HUES6 (cell line): ENCODE measurements at regions not wholly inside any gene's neighbourhood (a gene's known extent, or its start where the extent isn't known, plus 50 kb on each side); places are given as distances from the start of the nearest gene placed in this dataset.

ENCODE experiments used
- H3K27ac ChIP-seq: 2 replicates; pipeline ENCODE4 v1.7.0; 2013; ENCODE audit warnings: low read depth, mild to moderate bottlenecking, low read length, inconsistent platforms
- H3K27me3 ChIP-seq: 2 replicates; pipeline ENCODE4 v1.6.1; 2013; ENCODE audit warnings: low read length; ENCODE audit not compliant: control insufficient read depth, insufficient read depth
- H3K36me3 ChIP-seq: 2 replicates; pipeline ENCODE4 v1.6.1; 2013; ENCODE audit warnings: low read length; ENCODE audit not compliant: control insufficient read depth, insufficient read depth
- H3K4me1 ChIP-seq: 2 replicates; pipeline ENCODE4 v1.6.1; 2013; ENCODE audit warnings: low read length; ENCODE audit not compliant: control insufficient read depth, insufficient read depth
- H3K4me3 ChIP-seq: 2 replicates; pipeline ENCODE4 v1.5.1; 2013; ENCODE audit warnings: low read depth, low read length
- H3K9ac ChIP-seq: one replicate; pipeline ENCODE4 v1.6.1; 2013; ENCODE audit warnings: mild to moderate bottlenecking, low read length
- H3K9me3 ChIP-seq: 2 replicates; pipeline ENCODE4 v1.6.1; 2013; ENCODE audit warnings: low read depth, low read length; ENCODE audit not compliant: control insufficient read depth, insufficient read depth

DNA sequence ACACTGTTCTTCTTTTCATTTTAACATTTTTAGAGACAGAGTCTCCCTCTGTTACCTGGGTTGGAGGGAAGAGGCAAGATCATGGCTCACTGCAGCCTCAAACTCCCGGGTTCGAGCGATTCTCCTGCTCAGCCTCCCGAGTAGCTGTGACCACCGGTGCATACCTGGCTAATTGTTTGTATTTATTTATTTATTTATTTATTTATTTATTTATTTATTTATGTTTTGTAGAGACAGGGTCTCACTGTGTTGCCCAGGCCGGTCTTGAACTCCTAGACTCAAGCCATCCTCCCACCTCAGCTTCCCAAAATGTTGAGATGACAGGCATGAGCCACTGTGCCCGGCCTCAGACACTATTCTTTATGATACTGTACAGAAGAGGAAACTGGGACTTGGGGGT, 1176.6 kb upstream of the AUTS2 start:
- H3K27me3 ChIP-seq: no peaks in the 10 kb centered on the region
- peaks cover 4% of the 10 kb centered on the region; the same call in 1 of the 2 replicates for H3K4me1 ChIP-seq
- H3K4me3 ChIP-seq: no peak overlapping the region
- H3K9ac ChIP-seq: no peak overlapping the region
- H3K36me3 ChIP-seq: no peaks in the 10 kb centered on the region
- H3K27ac ChIP-seq: no peak overlapping the region
- no peaks in the 10 kb centered on the region for H3K9me3 ChIP-seq

DNA sequence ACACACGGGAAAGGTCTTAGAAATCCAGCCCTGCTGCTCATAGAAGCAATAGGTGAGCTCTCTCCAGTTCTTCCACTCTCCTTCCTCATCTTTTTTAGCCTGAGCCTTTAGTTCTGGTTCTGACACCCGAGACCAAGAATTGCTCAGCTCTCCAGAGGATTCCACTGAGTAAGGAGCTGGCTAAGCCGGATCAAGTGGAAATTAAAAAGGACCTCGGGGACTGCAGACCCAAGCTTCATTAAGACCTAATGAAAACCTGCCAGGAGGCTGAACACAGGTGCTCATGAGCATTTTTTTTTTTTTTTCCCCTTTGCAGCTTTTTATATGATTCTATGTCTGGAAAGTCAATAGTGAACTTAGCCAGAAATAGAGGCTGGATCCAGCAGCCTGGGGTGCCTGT, 1176.0 kb upstream of the AUTS2 start:
- Histone ChIP-seq H3K4me1 (peaks cover 4% of the 10 kb centered on the region; the same call in 1 of the 2 replicates), H3K9ac (no peak overlapping the region), H3K36me3 (no peaks in the 10 kb centered on the region), H3K27me3 (no peaks in the 10 kb centered on the region), H3K4me3 (no peak overlapping the region), H3K27ac (no peak overlapping the region), H3K9me3 (no peaks in the 10 kb centered on the region)

DNA sequence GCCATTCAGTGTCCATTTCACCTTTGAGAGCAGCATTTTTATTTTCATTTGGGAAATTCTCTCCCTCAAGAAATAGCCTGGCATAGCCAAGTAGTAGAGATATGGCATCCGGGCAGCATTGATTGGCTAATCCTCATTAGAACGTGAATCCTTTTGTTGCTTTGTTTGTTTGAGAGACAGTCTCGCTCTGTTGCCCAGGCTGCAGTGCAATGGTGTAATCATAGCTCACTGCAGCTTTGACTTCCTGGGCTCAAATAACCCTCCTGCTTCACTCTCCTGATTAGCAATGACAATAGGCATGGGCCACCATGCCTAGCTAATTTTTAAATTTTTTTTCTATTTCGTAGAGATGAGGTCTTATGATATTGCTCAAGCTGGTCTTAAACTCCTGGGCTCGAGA, 1174.9 kb upstream of the AUTS2 start:
- Histone ChIP-seq H3K9me3 (no peaks in the 10 kb centered on the region), H3K4me1 (peaks cover 4% of the 10 kb centered on the region; the same call in 1 of the 2 replicates), H3K27me3 (no peaks in the 10 kb centered on the region), H3K4me3 (no peak overlapping the region), H3K27ac (no peak overlapping the region), H3K36me3 (no peaks in the 10 kb centered on the region), H3K9ac (no peak overlapping the region)

DNA sequence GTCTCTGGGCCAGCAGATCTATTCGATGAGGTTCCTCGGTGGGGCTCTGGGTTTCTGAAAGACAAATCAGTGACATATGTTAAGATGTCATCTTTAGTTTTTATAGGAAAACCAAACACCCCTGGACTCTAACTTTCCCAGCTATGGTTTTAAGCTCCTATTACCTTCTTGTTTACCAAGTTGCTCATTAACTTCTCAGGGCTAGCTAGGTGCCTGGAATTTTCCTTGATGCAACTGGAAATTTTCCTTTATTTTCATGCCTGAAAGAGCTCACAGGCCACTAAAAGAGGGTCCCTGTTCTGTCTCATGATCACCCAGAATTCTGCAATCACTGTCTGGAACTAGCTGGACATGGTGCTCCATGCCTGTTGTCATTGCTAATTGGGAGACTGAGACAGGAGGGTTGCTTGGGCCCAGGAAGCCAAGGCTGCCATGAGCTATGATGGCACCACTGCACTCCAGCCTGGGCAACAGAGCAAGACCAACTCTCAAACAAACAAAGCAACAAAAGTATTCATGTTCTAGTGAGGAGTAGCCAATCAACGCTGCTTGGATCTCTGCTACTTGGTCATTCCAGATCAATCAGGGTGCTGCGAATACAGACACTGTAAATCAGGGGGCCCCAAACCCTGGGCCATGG, 1173.5 kb upstream of the AUTS2 start:
- no peaks in the 10 kb centered on the region for H3K36me3 ChIP-seq
- no peak overlapping the region for H3K4me3 ChIP-seq
- H3K27ac ChIP-seq: no peak overlapping the region
- peaks cover 4% of the 10 kb centered on the region; the same call in 1 of the 2 replicates for H3K4me1 ChIP-seq
- no peak overlapping the region for H3K9ac ChIP-seq
- no peaks in the 10 kb centered on the region for H3K9me3 ChIP-seq
- H3K27me3 ChIP-seq: no peaks in the 10 kb centered on the region

DNA sequence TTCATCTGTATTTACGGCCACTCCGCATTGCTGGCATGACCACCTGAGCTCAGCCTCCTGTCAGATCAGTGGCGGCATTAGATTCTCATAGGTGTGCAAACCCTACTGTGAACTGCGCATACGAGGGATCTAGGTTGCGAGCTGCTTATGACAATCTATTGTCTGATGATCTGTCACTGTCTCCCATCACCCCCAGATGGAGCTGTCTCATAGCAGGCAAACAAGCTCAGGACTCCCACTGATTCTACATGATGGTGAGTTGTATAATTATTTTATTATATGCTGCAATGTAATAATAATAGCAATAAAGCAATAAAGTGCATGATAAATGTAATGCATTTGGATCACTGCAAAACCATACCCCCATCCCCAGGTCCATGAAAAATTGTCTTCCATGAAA, 1172.9 kb upstream of the AUTS2 start:
- H3K9ac ChIP-seq: no peak overlapping the region
- no peaks in the 10 kb centered on the region for H3K9me3 ChIP-seq
- peaks cover 4% of the 10 kb centered on the region; the same call in 1 of the 2 replicates for H3K4me1 ChIP-seq
- no peak overlapping the region for H3K27ac ChIP-seq
- H3K36me3 ChIP-seq: no peaks in the 10 kb centered on the region
- H3K27me3 ChIP-seq: no peaks in the 10 kb centered on the region
- no peak overlapping the region for H3K4me3 ChIP-seq

DNA sequence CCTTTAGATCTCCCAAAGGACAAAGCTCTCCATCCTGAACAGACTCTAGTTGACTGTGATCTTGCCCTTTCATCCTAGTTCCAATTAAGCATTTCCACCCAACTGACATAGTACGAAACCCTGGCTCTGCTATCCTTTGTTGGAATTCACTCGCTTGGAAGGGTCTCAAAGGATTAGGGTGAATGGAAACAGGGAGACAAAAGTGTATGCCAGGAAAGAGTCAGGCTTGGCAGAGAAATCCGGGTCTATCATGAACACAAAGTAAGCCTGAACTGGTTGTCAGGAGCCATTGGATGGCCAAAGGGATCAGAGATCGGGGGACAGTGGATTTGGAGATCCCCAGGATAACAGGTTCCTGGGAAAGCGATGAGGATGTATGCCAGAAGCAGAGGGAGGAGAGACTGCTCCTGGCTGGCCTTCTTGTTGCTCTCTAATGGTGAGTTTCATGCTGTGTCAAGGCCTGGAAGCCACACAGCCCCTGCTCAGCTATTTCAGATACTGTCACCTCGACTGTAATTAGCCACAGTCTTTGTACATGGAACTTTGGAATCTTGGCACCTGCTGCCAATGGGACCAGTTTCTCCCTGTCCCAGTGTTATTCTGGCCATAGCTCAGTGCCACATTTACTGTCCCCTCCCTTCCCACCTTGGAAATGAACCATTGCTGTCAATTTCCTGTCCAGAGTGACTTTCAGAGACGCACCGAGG, 1168.7 kb upstream of the AUTS2 start:
- no peaks in the 10 kb centered on the region for H3K36me3 ChIP-seq
- H3K27ac ChIP-seq: no peak overlapping the region

DNA sequence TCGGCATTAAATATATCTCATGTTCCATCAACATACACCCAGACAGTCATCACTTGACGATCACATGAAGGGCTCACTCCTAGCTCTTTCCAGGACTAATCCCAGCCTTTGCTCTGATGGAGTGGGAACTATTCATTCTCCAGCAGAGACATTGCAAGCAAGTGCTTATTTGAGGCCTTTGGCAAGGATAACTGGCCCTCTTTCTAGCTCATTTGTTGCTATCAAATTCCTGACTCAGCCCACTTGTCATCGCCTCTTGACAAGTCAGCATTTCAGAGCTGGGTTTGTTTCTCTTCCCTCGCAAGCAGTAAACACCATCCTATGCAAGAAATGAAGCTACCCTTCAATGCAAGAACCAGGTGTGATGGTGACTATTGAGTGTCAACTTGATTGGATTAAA, 1165.7 kb upstream of the AUTS2 start:
- H3K27me3 ChIP-seq: no peaks in the 10 kb centered on the region
- no peak overlapping the region for H3K4me3 ChIP-seq
- no peak overlapping the region for H3K9ac ChIP-seq
- H3K27ac ChIP-seq: no peak overlapping the region
- no peaks in the 10 kb centered on the region; the same call in 1 of the 2 replicates for H3K9me3 ChIP-seq
- no peaks in the 10 kb centered on the region for H3K36me3 ChIP-seq
- H3K4me1 ChIP-seq: no peaks in the 10 kb centered on the region

More for the DNA sequence above, 1168.7 kb upstream of the AUTS2 start:
- Histone ChIP-seq H3K9ac (no peak overlapping the region), H3K4me3 (no peak overlapping the region), H3K9me3 (no peaks in the 10 kb centered on the region), H3K4me1 (no peaks in the 10 kb centered on the region), H3K27me3 (no peaks in the 10 kb centered on the region)

DNA sequence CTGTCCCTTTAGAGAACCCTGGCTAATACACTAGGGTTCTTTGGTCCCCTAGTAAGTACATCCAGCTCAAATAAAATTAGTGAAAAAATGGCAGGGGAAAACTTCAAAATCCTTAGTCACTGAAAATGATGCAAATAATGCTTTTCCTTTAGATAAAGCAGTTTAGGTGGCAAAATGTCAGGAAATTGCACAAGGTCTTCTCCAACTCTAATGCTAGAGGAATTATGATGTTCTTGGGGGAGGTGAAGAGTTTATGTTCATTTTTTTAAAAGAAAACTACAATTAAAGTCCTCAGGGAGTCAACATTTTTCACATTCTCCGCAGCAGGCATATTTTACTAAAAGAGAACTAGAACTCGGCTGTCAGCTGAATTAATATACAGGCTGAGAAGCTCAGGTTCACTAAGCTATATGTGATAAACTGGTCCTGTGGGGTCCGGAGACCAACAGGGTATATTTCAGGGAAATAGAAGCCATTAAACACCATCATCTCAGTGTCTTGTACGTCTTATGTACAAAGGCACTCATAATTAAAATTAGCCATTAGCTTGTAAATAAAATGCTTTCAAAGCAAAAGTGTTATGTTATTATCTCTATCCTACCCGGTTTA, 1164.7 kb upstream of the AUTS2 start:
- Histone ChIP-seq H3K27me3 (no peaks in the 10 kb centered on the region), H3K36me3 (no peaks in the 10 kb centered on the region), H3K9me3 (peaks cover under 1% of the 10 kb centered on the region; the same call in 1 of the 2 replicates), H3K9ac (no peak overlapping the region), H3K27ac (no peak overlapping the region), H3K4me1 (no peaks in the 10 kb centered on the region), H3K4me3 (no peak overlapping the region)

DNA sequence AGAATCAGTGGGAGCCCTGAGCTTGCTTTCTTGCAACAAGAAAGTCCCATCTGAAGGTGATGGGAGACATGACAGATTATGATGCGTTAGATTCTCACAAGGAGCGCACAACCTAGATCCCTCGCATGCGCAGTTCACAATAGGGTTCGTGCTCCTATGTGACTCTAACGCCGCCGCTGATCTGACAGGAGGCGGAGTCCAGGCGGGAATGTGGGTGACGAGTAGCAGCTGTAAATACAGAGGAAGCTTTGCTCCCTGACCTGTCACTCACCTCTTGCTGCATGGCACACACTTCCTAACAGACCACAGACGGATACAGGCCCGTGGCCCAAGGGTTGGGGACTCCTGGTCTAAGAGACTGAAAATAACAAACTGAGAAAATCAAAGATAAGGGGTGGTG, 1163.4 kb upstream of the AUTS2 start:
- Histone ChIP-seq H3K36me3 (no peaks in the 10 kb centered on the region), H3K27me3 (no peaks in the 10 kb centered on the region), H3K9ac (no peak overlapping the region), H3K4me3 (no peak overlapping the region), H3K27ac (no peak overlapping the region), H3K4me1 (no peaks in the 10 kb centered on the region), H3K9me3 (peaks cover 4% of the 10 kb centered on the region; the same call in 1 of the 2 replicates)

DNA sequence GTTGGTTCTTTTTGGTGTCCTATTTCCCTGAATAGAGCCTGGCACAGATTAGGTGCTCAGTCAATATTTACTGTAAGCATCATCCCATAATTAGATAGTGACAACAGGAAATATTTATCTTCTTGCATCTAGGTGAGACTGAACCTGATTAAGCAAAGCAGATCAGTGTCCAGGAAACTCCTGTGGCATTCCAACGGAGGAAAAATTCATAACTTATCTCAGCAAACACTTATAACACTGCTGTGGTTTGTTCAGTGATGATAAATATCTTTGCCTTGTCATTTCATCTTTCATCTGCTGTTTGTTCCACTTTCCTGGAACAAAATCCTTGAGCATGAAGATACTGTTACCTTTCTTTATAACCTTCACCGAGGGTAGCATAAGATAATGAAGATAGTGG, 1160.3 kb upstream of the AUTS2 start:
- Histone ChIP-seq H3K4me3 (no peak overlapping the region), H3K27me3 (no peaks in the 10 kb centered on the region), H3K9me3 (peaks cover 4% of the 10 kb centered on the region; the same call in 1 of the 2 replicates), H3K27ac (no peak overlapping the region), H3K36me3 (no peaks in the 10 kb centered on the region), H3K9ac (no peak overlapping the region), H3K4me1 (no peaks in the 10 kb centered on the region)

DNA sequence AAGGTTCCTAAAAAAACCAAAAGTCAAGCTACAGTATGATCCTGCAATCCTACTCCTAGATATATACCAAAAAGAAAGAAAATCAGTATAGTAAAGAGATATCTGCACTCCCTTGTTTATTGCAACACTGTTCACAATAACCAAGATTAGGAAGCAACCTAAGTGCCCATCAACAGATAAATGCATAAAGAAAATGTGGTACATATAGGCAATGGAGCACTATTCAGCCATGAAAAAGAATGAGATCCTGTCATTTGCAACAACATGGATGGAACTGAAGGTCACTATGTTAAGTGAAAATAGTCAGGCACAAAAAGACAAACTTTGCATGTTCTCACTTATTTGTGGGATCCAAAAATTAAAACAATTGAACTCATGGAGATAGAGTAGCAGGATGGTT, 1159.5 kb upstream of the AUTS2 start:
- Histone ChIP-seq H3K36me3 (no peaks in the 10 kb centered on the region), H3K4me1 (no peaks in the 10 kb centered on the region), H3K27me3 (no peaks in the 10 kb centered on the region), H3K9ac (no peak overlapping the region), H3K27ac (no peak overlapping the region), H3K4me3 (no peak overlapping the region), H3K9me3 (peaks cover 4% of the 10 kb centered on the region; the same call in 1 of the 2 replicates)
